Keratinocyte (primary cell): ENCODE measurements at regions not wholly inside any gene's neighbourhood (a gene's known extent, or its start where the extent isn't known, plus 50 kb on each side); places are given as distances from the start of the nearest gene placed in this dataset.

ENCODE experiments used
- DNase-seq: peaks from one replicate; pipeline ENCODE4 v3.0.0-alpha.2; 2011; ENCODE audit warnings: low read depth, missing footprints, low spot score
- FAIRE-seq: peaks from 2 replicates; lab custom pipeline; 2011; peaks lifted over from hg19 to GRCh38; lab: Jason Lieb, UNC
- H2AFZ ChIP-seq: 2 replicates; pipeline ENCODE4 v1.6.0; 2012; ENCODE audit warnings: low read length, control low read depth, inconsistent platforms; ENCODE audit not compliant: control insufficient read depth
- H3K27ac ChIP-seq: 2 replicates; pipeline ENCODE4 v1.5.1; 2011; ENCODE audit warnings: low read length; ENCODE audit not compliant: control insufficient read depth, insufficient read depth
- H3K27me3 ChIP-seq: 3 replicates; pipeline ENCODE4 v1.6.0; 2011; ENCODE audit warnings: low read length; ENCODE audit not compliant: control insufficient read depth, insufficient read depth; ENCODE audit errors: extremely low read depth
- H3K36me3 ChIP-seq, 2 experiments: 2 replicates in 1 of 2; 3 replicates in 1 of 2; pipeline ENCODE4 v1.5.1; 2011; ENCODE audit warnings: low read length in 2 of 2, mild to moderate bottlenecking in 1 of 2; ENCODE audit not compliant: control insufficient read depth in 2 of 2, insufficient read depth in 2 of 2; ENCODE audit errors: extremely low read depth in 1 of 2
- H3K4me1 ChIP-seq: 3 replicates; pipeline ENCODE4 v1.5.1; 2011; ENCODE audit warnings: low read length; ENCODE audit not compliant: control insufficient read depth, insufficient read depth; ENCODE audit errors: extremely low read depth
- H3K4me2 ChIP-seq: 3 replicates; pipeline ENCODE4 v1.6.0; 2011; ENCODE audit warnings: low read depth, low read length; ENCODE audit not compliant: control insufficient read depth, insufficient read depth; ENCODE audit errors: extremely low read depth
- H3K4me3 ChIP-seq, 3 experiments: fragments of 200-600 bp in 1 of 3; sonication (generic) in 1 of 3; 2 replicates in 2 of 3; 3 replicates in 1 of 3; pipeline ENCODE4 v1.5.1; 2011 to 2016; ENCODE audit warnings: low read length in 3 of 3, mild to moderate bottlenecking in 3 of 3, control low read depth in 2 of 3, inconsistent platforms in 1 of 3, low read depth in 1 of 3, mixed read lengths in 1 of 3, mixed run types in 1 of 3, moderate library complexity in 1 of 3; ENCODE audit not compliant: control insufficient read depth in 2 of 3, insufficient read depth in 2 of 3; ENCODE audit errors: extremely low read depth in 1 of 3
- H3K79me2 ChIP-seq: 2 replicates; pipeline ENCODE4 v1.6.0; 2012; ENCODE audit warnings: low read length; ENCODE audit not compliant: control insufficient read depth, insufficient read depth
- H3K9ac ChIP-seq: 3 replicates; pipeline ENCODE4 v1.6.0; 2011; ENCODE audit warnings: low read length; ENCODE audit not compliant: control insufficient read depth, insufficient read depth; ENCODE audit errors: extremely low read depth
- H3K9me1 ChIP-seq: 3 replicates; pipeline ENCODE4 v1.6.0; 2011; ENCODE audit warnings: low read length; ENCODE audit not compliant: control insufficient read depth, insufficient read depth; ENCODE audit errors: extremely low read depth
- H3K9me3 ChIP-seq: 2 replicates; pipeline ENCODE4 v1.5.1; 2012; ENCODE audit warnings: low read depth, low read length; ENCODE audit not compliant: control insufficient read depth
- H4K20me1 ChIP-seq: 3 replicates; pipeline ENCODE4 v1.6.0; 2011; ENCODE audit warnings: low read length; ENCODE audit not compliant: control insufficient read depth, insufficient read depth; ENCODE audit errors: extremely low read depth
- EZH2 ChIP-seq: IDR thresholded peaks from one replicate; pipeline ENCODE4 v1.6.1; 2012; ENCODE audit warnings: inconsistent platforms, mild to moderate bottlenecking, low read length, moderate library complexity
- dilution Hi-C: fragments of 300-500 bp; cut with MboI; formaldehyde crosslinking; loops from one replicate; pipeline ENCODE4 v1.7.0; 2020; ENCODE audit warnings: low sequenced_read_pairs; ENCODE audit not compliant: extremely low pct_ligation_motif_present
- TF ChIP-seq, protein P1 (sequence below), 3 experiments: IDR thresholded peaks in 1 of 3; conservative IDR thresholded peaks in 1 of 3; optimal IDR thresholded peaks in 1 of 3; 2 replicates in 2 of 3; 3 replicates in 1 of 3; pipeline versions ENCODE3 to v1.5.1; 2011; ENCODE audit warnings: low read length in 3 of 3, mild to moderate bottlenecking in 3 of 3, moderate library complexity in 2 of 3, control low read depth in 1 of 3, inconsistent platforms in 1 of 3; ENCODE audit not compliant: insufficient read depth in 2 of 3; ENCODE audit errors: extremely low read depth in 1 of 3

DNA sequence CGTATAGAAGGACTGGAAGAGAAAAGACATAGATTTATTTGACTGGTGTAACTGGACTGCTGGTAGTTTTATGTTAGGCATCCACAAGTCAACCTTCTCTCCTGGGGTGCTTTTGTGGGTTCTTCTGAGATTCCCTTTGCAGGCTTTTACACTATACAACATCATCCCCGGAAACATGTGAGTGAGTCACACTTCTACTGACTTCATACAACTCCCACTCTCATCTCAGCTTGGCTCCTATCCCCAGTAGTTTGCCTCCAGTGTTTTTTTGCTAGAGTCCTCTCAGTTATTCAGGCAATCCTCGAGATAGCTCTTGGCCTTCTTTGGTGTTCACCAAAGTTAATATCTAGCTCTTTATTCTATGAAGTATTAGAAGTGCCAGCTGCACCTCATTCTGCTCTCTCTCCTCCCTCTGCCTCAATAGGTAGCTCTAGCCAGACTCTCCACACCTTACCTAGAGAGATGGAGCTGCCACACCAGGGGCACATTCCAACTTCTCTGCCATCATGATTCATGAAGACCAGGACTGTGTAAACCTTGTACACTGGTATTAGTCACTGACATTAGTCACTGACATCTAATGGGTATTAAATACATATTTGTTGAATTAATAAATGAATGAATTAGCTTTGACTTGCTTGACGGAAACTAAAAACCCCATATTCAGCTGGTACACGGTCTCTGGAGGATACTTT, 281.9 kb downstream of the PPP1R3A start:
- TF ChIP-seq, protein P1, sequence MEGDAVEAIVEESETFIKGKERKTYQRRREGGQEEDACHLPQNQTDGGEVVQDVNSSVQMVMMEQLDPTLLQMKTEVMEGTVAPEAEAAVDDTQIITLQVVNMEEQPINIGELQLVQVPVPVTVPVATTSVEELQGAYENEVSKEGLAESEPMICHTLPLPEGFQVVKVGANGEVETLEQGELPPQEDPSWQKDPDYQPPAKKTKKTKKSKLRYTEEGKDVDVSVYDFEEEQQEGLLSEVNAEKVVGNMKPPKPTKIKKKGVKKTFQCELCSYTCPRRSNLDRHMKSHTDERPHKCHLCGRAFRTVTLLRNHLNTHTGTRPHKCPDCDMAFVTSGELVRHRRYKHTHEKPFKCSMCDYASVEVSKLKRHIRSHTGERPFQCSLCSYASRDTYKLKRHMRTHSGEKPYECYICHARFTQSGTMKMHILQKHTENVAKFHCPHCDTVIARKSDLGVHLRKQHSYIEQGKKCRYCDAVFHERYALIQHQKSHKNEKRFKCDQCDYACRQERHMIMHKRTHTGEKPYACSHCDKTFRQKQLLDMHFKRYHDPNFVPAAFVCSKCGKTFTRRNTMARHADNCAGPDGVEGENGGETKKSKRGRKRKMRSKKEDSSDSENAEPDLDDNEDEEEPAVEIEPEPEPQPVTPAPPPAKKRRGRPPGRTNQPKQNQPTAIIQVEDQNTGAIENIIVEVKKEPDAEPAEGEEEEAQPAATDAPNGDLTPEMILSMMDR (optimal IDR thresholded peaks at IDR 0.05 in 1 of 3, IDR thresholded peaks at IDR 0.05 in 1 of 3, conservative IDR thresholded peaks at IDR 0.05 in 1 of 3; ENCODE audit: extremely low read depth in 1 of 3, insufficient read depth in 2 of 3, low read length in 3 of 3): no peak
- TF ChIP-seq EZH2: no peak
- Histone ChIP-seq H3K27ac (peak overlapping the region; percentile 76), H3K4me2 (peak overlapping the region; percentile 56), H3K4me3 (peak overlapping the region in 1 of 3 experiments; percentile 37), H3K9ac (peak overlapping the region; percentile 40), H4K20me1 (no peaks in the 10 kb centered on the region), H2AFZ (peak overlapping the region; percentile 9), H3K36me3 (no peaks in the 10 kb centered on the region), H3K9me1 (no peaks in the 10 kb centered on the region), H3K4me1 (peaks cover 38% of the 10 kb centered on the region), H3K27me3 (no peaks in the 10 kb centered on the region), H3K9me3 (peaks cover 2% of the 10 kb centered on the region), H3K79me2 (no peaks in the 10 kb centered on the region)
- DNase-seq: peak; percentile 66
- peak; percentile 95 for FAIRE-seq
- dilution Hi-C loops: no loop called here

DNA sequence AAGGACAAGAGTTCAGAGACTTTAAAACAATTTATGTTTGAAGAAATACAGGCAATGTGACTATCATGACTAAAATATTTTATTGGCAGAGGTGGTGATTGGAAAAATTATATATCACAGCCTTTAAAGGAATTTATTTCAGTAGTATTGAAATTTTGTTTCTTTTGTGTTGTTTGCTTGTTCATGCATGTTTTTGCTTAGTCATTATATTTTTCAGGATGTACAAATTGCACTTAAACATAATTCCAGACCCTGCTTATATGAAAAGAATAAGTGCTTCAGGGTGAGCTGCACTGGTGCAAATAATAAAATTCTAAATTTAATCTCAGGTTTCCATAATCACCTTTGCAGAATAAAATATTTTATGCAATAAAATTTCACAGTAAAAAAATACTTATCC, 283.3 kb downstream of the PPP1R3A start:
- H3K4me3 ChIP-seq: no peak overlapping the region
- H3K9ac ChIP-seq: no peak overlapping the region
- H3K9me3 ChIP-seq: peaks cover 2% of the 10 kb centered on the region
- no peaks in the 10 kb centered on the region for H3K36me3 ChIP-seq
- no peaks in the 10 kb centered on the region for H3K79me2 ChIP-seq
- H3K4me1 ChIP-seq: peaks cover 38% of the 10 kb centered on the region
- dilution Hi-C loops: no loop called here
- FAIRE-seq (no peak), DNase-seq (no peak)
- no peaks in the 10 kb centered on the region for H4K20me1 ChIP-seq
- H2AFZ ChIP-seq: no peak overlapping the region
- no peaks in the 10 kb centered on the region for H3K27me3 ChIP-seq
- TF ChIP-seq EZH2: no peak
- TF ChIP-seq, protein P1 (optimal IDR thresholded peaks at IDR 0.05 in 1 of 3, IDR thresholded peaks at IDR 0.05 in 1 of 3, conservative IDR thresholded peaks at IDR 0.05 in 1 of 3; ENCODE audit: extremely low read depth in 1 of 3, insufficient read depth in 2 of 3, low read length in 3 of 3): no peak
- peak overlapping the region; percentile 57 for H3K4me2 ChIP-seq
- H3K27ac ChIP-seq: peak overlapping the region; percentile 76
- no peaks in the 10 kb centered on the region for H3K9me1 ChIP-seq
